Lower leg skin (tissue), 3 donors: ENCODE measurements at regions not wholly inside any gene's neighbourhood (a gene's known extent, or its start where the extent isn't known, plus 50 kb on each side); places are given as distances from the start of the nearest gene placed in this dataset.

Experiments
- POLR2A ChIP-seq, 2 donors: fragments of 450-650 bp; IDR thresholded peaks; one replicate each; pipeline ENCODE4 v1.6.1; 2016 to 2017; ENCODE audit warnings: antibody characterized with exemption in 2 of 2, mild to moderate bottlenecking in 1 of 2, moderate library complexity in 1 of 2
- TF ChIP-seq, protein P1 (sequence below), 3 donors: fragments of 450-650 bp; IDR thresholded peaks; one replicate each; pipeline ENCODE4 v1.5.1; 2016; ENCODE audit warnings: antibody characterized with exemption in 3 of 3, mild to moderate bottlenecking in 3 of 3, moderate library complexity in 2 of 3

DNA sequence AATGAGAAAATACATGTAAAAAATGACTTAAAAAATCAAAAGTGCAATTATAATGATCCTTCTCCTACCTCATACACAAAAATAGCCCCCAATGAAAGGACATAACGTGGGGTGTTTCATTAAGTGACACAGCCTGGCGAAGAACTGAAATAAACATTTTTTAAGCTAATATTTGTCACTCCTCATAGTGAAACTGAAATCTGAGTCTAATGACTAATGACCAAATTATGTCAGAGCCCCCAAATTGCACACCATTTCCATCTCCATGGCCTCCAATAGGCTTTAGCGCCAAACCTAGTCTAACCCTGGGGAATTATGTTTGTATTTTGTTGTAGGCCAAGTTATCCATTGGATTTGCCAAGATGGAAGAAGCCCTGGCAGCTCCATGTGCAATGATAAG, 119.1 kb downstream of the WT1 start:
- TF ChIP-seq, protein P1, sequence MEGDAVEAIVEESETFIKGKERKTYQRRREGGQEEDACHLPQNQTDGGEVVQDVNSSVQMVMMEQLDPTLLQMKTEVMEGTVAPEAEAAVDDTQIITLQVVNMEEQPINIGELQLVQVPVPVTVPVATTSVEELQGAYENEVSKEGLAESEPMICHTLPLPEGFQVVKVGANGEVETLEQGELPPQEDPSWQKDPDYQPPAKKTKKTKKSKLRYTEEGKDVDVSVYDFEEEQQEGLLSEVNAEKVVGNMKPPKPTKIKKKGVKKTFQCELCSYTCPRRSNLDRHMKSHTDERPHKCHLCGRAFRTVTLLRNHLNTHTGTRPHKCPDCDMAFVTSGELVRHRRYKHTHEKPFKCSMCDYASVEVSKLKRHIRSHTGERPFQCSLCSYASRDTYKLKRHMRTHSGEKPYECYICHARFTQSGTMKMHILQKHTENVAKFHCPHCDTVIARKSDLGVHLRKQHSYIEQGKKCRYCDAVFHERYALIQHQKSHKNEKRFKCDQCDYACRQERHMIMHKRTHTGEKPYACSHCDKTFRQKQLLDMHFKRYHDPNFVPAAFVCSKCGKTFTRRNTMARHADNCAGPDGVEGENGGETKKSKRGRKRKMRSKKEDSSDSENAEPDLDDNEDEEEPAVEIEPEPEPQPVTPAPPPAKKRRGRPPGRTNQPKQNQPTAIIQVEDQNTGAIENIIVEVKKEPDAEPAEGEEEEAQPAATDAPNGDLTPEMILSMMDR (IDR thresholded peaks at IDR 0.05): no peak
- TF ChIP-seq POLR2A (IDR thresholded peaks at IDR 0.05): no peak
